HG03558 (cell line): ENCODE measurements at regions not wholly inside any gene's neighbourhood (a gene's known extent, or its start where the extent isn't known, plus 50 kb on each side); places are given as distances from the start of the nearest gene placed in this dataset.

Experiments
- ATAC-seq: cut with Tn5 transposase; IDR thresholded peaks from one replicate; pipeline ENCODE4 v1.9.1; 2021; ENCODE audit warnings: moderate number of reproducible peaks; ENCODE audit not compliant: unreplicated experiment; ENCODE audit errors: extremely low read depth

GRCh38 chr20:40333591-40333990 lies 355.4 kb downstream of the MAFB start:
- no peak for ATAC-seq

DNA sequence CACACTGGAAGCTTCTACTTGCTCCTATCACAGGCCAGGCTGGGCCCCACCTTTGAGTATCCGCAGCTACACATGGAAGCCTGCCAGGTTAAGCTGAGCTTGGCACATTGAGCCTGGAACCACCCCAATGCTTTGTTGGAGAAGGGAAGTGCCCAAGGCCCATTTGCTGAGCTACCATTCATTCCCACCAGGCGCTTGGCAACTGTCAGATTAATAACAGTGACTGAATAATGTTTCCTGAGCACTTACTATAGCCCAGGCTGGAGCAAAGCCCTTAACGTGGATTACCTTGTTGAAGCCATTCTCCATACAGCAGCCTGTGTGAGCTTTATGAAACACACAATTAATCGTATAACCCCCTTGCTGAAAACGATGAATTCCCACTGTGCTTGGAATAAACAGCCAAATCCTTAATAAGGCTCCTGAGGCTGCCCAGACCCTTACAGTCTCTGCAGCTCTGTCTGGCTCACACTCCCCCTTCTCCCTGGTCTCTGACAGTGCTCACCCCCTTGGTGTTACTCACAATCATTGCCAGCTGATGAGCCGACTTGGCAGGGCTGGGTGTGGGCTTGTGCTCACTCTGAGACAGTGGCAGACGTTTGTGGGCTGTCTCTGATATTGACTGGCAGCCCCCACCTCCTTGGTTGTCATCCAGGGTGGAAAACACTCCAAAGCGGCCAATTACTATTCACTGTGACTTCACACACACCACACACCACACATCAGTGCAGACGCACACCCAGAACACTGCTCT lies 357.1 kb downstream of the MAFB start:
- no peak for ATAC-seq

DNA sequence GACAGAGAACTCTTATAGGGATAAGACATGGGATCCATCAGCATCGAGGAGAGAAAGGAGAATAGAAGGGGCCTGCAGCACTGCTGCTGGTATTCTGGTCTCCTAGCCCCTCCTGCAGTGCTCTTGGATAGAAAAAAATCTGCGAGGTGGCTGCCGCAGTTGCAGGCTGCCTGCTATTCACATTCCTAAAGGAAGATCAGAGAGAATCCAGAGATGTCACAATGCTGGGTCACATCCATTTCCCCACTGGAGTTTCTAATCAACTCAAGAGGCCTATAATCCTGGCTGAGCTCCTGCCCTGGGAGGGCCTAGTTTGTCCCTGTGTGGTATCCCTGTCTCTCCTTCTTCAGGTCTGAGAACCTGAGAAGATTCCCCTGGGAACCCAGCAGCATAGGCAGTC lies 357.8 kb downstream of the MAFB start:
- ATAC-seq = no peak

GRCh38 chr20:40329321-40329720 lies 359.7 kb downstream of the MAFB start:
- ATAC-seq = no peak

- ATAC-seq = no peak
Measured at GRCh38 chr20:40326784-40327183, 362.3 kb downstream of the MAFB start.

GRCh38 chr20:40325006-40325568 lies 363.9 kb downstream of the MAFB start:
- no peak for ATAC-seq

- no peak for ATAC-seq
Measured at GRCh38 chr20:40323361-40323794, 365.7 kb downstream of the MAFB start.

DNA sequence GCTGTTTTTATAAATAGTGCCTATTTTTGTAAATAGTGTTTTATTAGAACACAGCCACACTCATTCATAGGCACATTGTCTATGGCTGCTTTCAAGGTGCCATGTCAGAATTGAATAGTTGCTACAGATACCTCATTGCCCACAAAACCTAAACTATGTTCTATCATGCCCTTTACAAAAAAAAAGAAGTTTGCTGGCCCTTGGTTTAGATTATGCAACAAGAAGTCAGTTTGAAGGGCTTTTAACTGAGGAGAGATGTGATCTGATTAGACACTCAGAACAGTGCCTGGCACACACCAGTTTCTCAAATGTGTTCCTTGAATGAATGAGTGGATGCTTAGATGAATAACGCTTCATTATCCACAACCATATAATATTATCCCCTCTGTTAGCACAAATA lies 366.1 kb downstream of the MAFB start:
- no peak for ATAC-seq

- ATAC-seq = no peak
Measured at GRCh38 chr20:40320517-40321011, 368.5 kb downstream of the MAFB start.

DNA sequence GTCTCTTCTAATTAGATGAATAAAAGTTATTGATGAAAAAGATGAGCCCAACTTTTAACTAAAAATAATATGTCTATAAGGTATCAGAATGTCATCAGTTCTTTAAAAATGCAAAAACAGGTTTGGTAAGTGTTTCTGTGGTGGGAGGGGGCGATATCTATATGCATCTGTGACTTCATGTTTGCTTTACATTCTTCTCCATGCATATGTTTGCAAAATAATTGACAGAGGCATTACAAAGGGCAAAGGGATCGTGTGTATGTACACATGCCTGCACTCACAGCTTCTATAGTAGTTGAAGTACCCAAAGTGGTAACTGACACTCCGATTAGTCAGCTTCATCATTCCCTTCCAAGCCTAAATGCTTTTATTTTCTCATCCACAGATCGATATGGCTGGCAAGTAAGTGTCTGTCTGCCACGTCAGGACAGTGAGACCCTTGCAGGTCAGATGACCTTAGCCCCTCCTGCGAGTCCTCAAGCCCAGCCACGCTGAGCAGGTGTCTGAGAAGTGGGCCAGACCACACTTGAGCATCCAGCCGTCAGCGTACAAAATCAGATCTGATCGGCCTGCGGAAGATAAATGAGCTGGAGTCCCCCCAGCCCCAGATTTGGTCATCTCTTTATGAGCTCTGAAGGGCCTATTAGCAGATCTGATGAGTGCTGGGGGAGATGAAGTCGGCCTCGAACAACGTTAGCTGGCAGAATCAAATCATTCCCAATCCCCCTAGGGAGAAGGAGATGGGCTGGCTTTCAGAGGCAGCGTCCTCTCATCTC lies 369.1 kb downstream of the MAFB start:
- ATAC-seq = no peak

DNA sequence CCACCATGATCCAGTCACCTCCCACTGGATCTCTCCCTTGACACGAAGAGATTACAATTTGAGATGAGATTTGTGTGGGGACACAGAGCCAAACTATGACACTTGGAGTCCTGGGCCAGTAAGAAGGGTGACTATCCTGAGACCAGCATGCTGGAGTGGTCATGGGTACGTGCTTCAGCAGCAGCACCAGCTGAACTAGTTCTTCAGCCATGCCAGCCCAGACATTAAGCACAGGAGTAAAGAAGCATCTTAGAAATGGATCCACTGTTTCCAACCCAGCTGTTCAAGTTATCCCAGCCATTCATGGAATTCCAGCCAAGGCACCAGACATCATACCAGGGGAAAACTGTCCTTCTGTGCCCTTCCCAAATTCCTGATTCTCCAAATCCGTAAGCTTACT lies 370.0 kb downstream of the MAFB start:
- ATAC-seq = no peak

DNA sequence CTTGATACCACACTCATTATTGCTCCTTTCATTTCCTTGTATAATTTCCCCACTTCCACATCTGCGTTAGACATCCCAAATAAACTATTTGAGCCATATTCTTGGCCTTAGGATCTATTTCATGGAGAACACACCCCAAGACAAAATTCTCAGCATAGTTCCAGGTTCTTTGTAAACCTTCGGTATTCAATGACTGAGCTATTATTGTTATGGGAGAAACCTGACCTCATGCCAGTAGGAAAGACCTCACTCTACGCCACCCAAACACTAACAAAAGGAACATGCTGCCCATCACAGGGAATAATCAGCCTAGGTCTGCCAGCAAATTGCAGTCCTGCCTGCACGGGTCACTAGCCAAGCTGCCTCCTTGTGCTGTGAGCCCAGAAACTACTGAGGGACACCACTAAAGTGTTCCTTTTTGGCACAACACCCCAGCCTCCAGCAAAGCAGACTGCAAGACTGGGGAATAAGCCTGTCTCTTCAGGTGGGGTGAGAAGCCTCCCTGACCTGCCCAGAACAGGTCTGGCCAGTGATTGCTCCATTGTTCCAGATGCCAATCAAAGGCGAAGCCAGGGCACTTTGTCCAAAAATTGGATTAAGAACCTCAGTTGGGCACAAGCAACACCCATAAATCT lies 371.8 kb downstream of the MAFB start:
- no peak for ATAC-seq

- ATAC-seq = no peak
Measured at GRCh38 chr20:40314278-40314677, 374.8 kb downstream of the MAFB start.

- ATAC-seq = no peak
Measured at GRCh38 chr20:40313730-40314129, 375.3 kb downstream of the MAFB start.

DNA sequence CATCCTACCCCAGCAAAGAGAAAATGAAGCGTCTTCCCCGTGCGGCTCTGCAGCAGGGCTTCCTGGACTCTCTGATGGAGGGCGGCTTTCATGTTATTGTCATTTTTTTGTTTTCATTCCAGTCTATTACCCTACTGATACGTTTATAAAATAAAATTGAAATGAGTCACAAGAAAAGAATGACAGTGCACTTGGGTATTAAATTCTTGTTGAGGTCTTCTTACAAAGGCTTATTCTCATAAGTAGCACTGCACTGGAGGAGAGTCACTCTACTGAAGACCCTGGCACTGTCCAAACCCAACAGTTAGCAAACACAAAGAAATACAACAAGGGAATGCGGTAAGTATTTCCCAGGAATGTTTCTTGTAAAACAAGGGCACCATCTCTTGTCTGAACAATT lies 379.3 kb downstream of the MAFB start:
- no peak for ATAC-seq

- no peak for ATAC-seq
Measured at GRCh38 chr20:40307997-40308396, 381.0 kb downstream of the MAFB start.

- ATAC-seq = no peak
Measured at GRCh38 chr20:40307268-40307667, 381.8 kb downstream of the MAFB start.

DNA sequence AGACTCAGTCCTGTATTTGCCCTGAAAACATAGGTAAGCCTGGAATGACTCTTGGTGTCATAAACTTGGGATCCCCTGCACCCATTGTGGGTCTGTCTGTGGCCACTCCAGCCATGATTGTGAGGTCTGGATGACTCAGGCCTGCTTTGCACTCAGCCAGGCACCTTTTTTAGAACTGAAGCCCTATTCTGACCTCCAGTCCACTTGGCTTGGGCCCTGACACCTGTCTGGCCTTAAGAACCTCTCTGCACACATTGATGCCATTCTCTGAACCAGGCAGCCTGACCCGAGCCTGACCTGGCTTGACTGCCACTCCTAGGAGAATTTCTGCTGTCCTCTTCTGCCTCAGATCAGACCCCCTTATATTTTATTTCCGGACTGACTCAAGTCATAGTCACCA lies 383.7 kb downstream of the MAFB start:
- ATAC-seq = no peak

- no peak for ATAC-seq
Measured at GRCh38 chr20:40304119-40304613, 384.9 kb downstream of the MAFB start.

GRCh38 chr20:40294747-40295146 lies 394.3 kb downstream of the MAFB start:
- no peak for ATAC-seq

GRCh38 chr20:40294175-40294574 lies 394.9 kb downstream of the MAFB start:
- ATAC-seq = no peak
